ENCODE measurements at regions not wholly inside any gene's neighbourhood (a gene's known extent, or its start where the extent isn't known, plus 50 kb on each side); places are given as distances from the start of the nearest gene placed in this dataset.

- DNase-seq (ENCODE audit: low read depth), result no peak
- TF ChIP-seq, protein P1, sequence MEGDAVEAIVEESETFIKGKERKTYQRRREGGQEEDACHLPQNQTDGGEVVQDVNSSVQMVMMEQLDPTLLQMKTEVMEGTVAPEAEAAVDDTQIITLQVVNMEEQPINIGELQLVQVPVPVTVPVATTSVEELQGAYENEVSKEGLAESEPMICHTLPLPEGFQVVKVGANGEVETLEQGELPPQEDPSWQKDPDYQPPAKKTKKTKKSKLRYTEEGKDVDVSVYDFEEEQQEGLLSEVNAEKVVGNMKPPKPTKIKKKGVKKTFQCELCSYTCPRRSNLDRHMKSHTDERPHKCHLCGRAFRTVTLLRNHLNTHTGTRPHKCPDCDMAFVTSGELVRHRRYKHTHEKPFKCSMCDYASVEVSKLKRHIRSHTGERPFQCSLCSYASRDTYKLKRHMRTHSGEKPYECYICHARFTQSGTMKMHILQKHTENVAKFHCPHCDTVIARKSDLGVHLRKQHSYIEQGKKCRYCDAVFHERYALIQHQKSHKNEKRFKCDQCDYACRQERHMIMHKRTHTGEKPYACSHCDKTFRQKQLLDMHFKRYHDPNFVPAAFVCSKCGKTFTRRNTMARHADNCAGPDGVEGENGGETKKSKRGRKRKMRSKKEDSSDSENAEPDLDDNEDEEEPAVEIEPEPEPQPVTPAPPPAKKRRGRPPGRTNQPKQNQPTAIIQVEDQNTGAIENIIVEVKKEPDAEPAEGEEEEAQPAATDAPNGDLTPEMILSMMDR (conservative IDR thresholded peaks at IDR 0.05; ENCODE audit: low read depth, low read length), result no peak
- no peak overlapping the region for H3K4me3 ChIP-seq (ENCODE audit: low read length)
These were observed 361.6 kb downstream of the THBS2 start for GRCh38 chr6:168892031-168892430.

GRCh38 chr6:168890981-168891365 lies 362.7 kb downstream of the THBS2 start:
- DNase-seq (ENCODE audit: low read depth), result no peak
- no peak overlapping the region for H3K4me3 ChIP-seq (ENCODE audit: low read length)
- TF ChIP-seq, protein P1 (conservative IDR thresholded peaks at IDR 0.05; ENCODE audit: low read depth, low read length), result no peak

- H3K4me3 ChIP-seq (ENCODE audit: low read length), result no peak overlapping the region
- DNase-seq (ENCODE audit: low read depth), result no peak
- TF ChIP-seq, protein P1 (conservative IDR thresholded peaks at IDR 0.05; ENCODE audit: low read depth, low read length), result no peak
These were observed 363.2 kb downstream of the THBS2 start for GRCh38 chr6:168890306-168890980.

DNA sequence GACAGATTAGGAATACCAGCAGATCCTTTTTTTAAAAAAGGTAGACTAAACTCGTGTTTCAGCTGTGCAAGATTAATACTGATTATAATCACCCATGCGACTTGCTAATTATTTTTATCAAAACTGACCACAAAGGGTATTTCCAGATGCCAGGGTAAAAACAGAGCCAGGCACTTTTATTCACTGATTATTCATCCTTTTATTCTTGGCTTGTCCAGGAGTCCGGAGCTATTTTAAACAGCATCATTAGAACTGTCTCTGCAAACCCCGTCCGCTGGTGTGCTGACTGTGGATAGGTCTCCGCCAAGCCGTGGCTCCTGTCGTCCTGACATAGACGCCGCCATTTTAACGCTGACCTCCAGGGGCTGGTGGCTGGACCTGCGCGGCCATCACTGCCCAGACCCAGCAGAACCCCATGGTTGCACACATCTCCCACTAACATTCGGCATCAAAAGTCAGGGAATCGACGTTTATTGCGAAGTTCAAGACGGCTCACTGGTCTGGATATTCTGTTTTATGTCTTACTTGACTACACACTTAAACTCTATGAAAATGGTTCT lies 364.8 kb downstream of the THBS2 start:
- H3K4me3 ChIP-seq (ENCODE audit: low read length), result no peak overlapping the region
- DNase-seq (ENCODE audit: low read depth), result no peak
- TF ChIP-seq, protein P1 (conservative IDR thresholded peaks at IDR 0.05; ENCODE audit: low read depth, low read length), result no peak

GRCh38 chr6:168888102-168888501 lies 365.5 kb downstream of the THBS2 start:
- no peak overlapping the region for H3K4me3 ChIP-seq (ENCODE audit: low read length)
- TF ChIP-seq, protein P1 (conservative IDR thresholded peaks at IDR 0.05; ENCODE audit: low read depth, low read length), result no peak
- DNase-seq (ENCODE audit: low read depth), result no peak

DNA sequence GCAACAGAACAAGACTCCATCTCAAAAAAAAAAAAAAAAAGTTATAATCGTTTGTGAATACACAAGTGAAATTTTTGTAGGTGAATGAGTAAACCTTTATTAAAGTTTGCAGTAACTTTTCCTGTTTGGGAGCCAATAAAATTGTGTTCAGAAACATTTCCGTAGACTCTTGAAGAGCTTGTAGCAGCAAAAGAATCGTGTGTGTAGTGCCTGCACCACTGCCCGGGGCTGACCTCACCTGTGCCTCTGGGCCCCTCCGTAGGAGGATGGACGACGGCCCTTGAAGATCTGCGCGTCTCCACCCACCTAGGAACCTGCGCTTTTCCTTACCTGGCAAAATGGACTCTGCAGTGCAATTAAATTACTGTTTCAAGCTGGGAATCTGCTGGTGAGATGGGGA lies 366.0 kb downstream of the THBS2 start:
- no peak for DNase-seq (ENCODE audit: low read depth)
- TF ChIP-seq, protein P1 (conservative IDR thresholded peaks at IDR 0.05; ENCODE audit: low read depth, low read length), result no peak
- no peak overlapping the region for H3K4me3 ChIP-seq (ENCODE audit: low read length)

DNA sequence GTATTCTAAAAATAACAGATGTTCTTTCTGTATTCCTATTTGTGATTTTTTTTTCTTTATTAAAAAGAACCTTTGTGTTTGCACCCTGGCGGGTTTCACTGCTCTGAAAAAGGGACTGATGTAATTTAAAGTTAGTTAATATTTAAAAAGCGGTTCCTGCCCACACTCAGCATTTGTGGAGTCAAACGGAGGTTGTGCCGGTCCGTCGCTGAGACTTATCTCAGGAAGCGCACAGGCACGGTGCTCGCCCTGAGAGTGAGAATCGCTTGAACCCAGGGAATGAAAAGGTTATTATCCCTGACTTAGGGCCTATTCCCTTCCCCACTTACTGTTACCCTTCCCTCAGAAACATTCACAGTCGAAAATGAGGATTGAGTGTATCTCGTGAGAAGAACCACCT lies 366.7 kb downstream of the THBS2 start:
- no peak for DNase-seq (ENCODE audit: low read depth)
- TF ChIP-seq, protein P1 (conservative IDR thresholded peaks at IDR 0.05; ENCODE audit: low read depth, low read length), result no peak
- no peak overlapping the region for H3K4me3 ChIP-seq (ENCODE audit: low read length)

Measured in retinal pigment epithelial cell (primary cell).